A549 (cell line): ENCODE measurements at regions not wholly inside any gene's neighbourhood (a gene's known extent, or its start where the extent isn't known, plus 50 kb on each side); places are given as distances from the start of the nearest gene placed in this dataset.

Experiments used
- CHD4 ChIP-seq: fragments of 200-600 bp; sonication (generic); IDR thresholded peaks from 2 replicates; pipeline ENCODE4 v1.6.1; 2016; ENCODE audit warnings: antibody characterized with exemption, mild to moderate bottlenecking, borderline replicate concordance
- EP300 ChIP-seq, 2 experiments: fragments of >200 bp; sonication (Bioruptor Twin); formaldehyde crosslinking; IDR thresholded peaks; 2 replicates in 1 of 2; 3 replicates in 1 of 2; pipeline ENCODE4 v1.6.1; 2016 to 2017
- ESRRA ChIP-seq: fragments of 150-350 bp; IDR thresholded peaks from 2 replicates; pipeline ENCODE4 v1.6.1; 2014; ENCODE audit warnings: mild to moderate bottlenecking, low read length, borderline replicate concordance
- HDAC2 ChIP-seq: fragments of 200-600 bp; sonication (generic); IDR thresholded peaks from 2 replicates; pipeline ENCODE4 v1.6.1; 2016
- NR3C1 ChIP-seq: fragments of >200 bp; sonication (Bioruptor Twin); formaldehyde crosslinking; IDR thresholded peaks from 3 replicates; pipeline ENCODE4 v1.6.1; 2017
- POLR2A ChIP-seq: IDR thresholded peaks from 2 replicates; pipeline ENCODE4 v1.6.1; 2012; ENCODE audit warnings: mild to moderate bottlenecking, low read length
- POLR2AphosphoS2 ChIP-seq: conservative IDR thresholded peaks from 2 replicates; pipeline ENCODE4 v1.6.1; 2012; ENCODE audit warnings: low read length, improper control_type of control experiment, inconsistent platforms
- TF ChIP-seq, protein P1 (sequence below): fragments of 200-600 bp; sonication (generic); IDR thresholded peaks from 2 replicates; pipeline ENCODE4 v1.6.1; 2016; ENCODE audit warnings: antibody characterized with exemption, mild to moderate bottlenecking, moderate library complexity
- TF ChIP-seq, protein P2 (sequence below): fragments of >200 bp; sonication (Bioruptor Twin); formaldehyde crosslinking; IDR thresholded peaks from 3 replicates; pipeline ENCODE4 v1.5.1; 2016
- TF ChIP-seq, protein P3 (sequence below): IDR thresholded peaks from 2 replicates; pipeline ENCODE4 v1.6.1; 2012
- TF ChIP-seq, protein P4 (sequence below): fragments of 450-650 bp; IDR thresholded peaks from 2 replicates; pipeline ENCODE4 v1.6.1; 2014; ENCODE audit warnings: antibody characterized with exemption

DNA sequence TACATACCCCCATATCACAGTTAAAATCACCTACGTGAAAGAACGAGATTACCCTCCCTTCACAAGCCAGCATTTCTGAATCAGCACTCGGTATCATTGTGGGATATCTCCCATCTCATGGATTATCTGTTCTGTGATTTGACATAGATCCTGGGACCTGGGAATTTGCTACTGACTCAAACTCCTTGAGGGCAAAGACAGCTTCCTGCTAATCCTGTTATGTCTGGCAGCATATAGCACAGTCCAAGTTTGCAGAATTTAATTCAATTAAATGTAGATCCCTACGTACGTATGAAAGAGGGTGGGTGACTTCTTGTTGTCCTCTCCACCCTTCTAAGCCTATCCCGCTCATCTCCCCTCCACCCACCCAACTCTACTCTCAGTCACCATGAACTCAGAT lies 476.5 kb downstream of the KLF5 start:
- TF ChIP-seq POLR2A (no peak), NR3C1 (no peak), POLR2AphosphoS2 (no peak), CHD4 (no peak), EP300 (IDR thresholded peaks at IDR 0.05) (no peak), HDAC2 (no peak), ESRRA (no peak)
- TF ChIP-seq, protein P1, sequence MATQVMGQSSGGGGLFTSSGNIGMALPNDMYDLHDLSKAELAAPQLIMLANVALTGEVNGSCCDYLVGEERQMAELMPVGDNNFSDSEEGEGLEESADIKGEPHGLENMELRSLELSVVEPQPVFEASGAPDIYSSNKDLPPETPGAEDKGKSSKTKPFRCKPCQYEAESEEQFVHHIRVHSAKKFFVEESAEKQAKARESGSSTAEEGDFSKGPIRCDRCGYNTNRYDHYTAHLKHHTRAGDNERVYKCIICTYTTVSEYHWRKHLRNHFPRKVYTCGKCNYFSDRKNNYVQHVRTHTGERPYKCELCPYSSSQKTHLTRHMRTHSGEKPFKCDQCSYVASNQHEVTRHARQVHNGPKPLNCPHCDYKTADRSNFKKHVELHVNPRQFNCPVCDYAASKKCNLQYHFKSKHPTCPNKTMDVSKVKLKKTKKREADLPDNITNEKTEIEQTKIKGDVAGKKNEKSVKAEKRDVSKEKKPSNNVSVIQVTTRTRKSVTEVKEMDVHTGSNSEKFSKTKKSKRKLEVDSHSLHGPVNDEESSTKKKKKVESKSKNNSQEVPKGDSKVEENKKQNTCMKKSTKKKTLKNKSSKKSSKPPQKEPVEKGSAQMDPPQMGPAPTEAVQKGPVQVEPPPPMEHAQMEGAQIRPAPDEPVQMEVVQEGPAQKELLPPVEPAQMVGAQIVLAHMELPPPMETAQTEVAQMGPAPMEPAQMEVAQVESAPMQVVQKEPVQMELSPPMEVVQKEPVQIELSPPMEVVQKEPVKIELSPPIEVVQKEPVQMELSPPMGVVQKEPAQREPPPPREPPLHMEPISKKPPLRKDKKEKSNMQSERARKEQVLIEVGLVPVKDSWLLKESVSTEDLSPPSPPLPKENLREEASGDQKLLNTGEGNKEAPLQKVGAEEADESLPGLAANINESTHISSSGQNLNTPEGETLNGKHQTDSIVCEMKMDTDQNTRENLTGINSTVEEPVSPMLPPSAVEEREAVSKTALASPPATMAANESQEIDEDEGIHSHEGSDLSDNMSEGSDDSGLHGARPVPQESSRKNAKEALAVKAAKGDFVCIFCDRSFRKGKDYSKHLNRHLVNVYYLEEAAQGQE = no peak
- TF ChIP-seq, protein P2, sequence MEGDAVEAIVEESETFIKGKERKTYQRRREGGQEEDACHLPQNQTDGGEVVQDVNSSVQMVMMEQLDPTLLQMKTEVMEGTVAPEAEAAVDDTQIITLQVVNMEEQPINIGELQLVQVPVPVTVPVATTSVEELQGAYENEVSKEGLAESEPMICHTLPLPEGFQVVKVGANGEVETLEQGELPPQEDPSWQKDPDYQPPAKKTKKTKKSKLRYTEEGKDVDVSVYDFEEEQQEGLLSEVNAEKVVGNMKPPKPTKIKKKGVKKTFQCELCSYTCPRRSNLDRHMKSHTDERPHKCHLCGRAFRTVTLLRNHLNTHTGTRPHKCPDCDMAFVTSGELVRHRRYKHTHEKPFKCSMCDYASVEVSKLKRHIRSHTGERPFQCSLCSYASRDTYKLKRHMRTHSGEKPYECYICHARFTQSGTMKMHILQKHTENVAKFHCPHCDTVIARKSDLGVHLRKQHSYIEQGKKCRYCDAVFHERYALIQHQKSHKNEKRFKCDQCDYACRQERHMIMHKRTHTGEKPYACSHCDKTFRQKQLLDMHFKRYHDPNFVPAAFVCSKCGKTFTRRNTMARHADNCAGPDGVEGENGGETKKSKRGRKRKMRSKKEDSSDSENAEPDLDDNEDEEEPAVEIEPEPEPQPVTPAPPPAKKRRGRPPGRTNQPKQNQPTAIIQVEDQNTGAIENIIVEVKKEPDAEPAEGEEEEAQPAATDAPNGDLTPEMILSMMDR = no peak
- TF ChIP-seq, protein P3, sequence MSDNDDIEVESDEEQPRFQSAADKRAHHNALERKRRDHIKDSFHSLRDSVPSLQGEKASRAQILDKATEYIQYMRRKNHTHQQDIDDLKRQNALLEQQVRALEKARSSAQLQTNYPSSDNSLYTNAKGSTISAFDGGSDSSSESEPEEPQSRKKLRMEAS = no peak
- TF ChIP-seq, protein P4, sequence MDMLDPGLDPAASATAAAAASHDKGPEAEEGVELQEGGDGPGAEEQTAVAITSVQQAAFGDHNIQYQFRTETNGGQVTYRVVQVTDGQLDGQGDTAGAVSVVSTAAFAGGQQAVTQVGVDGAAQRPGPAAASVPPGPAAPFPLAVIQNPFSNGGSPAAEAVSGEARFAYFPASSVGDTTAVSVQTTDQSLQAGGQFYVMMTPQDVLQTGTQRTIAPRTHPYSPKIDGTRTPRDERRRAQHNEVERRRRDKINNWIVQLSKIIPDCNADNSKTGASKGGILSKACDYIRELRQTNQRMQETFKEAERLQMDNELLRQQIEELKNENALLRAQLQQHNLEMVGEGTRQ = no peak
